ENCODE measurements at regions not wholly inside any gene's neighbourhood (a gene's known extent, or its start where the extent isn't known, plus 50 kb on each side); places are given as distances from the start of the nearest gene placed in this dataset.

- TF ChIP-seq CTCF (IDR thresholded peaks at IDR 0.05; ENCODE audit: low read depth, low read length, missing control alignments) = no peak
- DNase-seq (ENCODE audit: low read depth) = peak; percentile 34
- in situ Hi-C loops (cut with HindIII; ENCODE audit: low sequenced_read_pairs) = no loop called here
- no peak overlapping the region for H3K4me3 ChIP-seq (ENCODE audit: low read depth, low read length)
Measured at GRCh38 chrX:23246001-23246400, 88.6 kb upstream of the PTCHD1 start.

GRCh38 chrX:23248187-23248586, 86.5 kb upstream of the PTCHD1 start:
- no peak for TF ChIP-seq CTCF (IDR thresholded peaks at IDR 0.05; ENCODE audit: low read depth, low read length, missing control alignments)
- no peak overlapping the region for H3K4me3 ChIP-seq (ENCODE audit: low read depth, low read length)
- in situ Hi-C loops (cut with HindIII; ENCODE audit: low sequenced_read_pairs) = no loop called here
- no peak for DNase-seq (ENCODE audit: low read depth)

GRCh38 chrX:23251043-23251442, 83.6 kb upstream of the PTCHD1 start:
- no peak for TF ChIP-seq CTCF (IDR thresholded peaks at IDR 0.05; ENCODE audit: low read depth, low read length, missing control alignments)
- in situ Hi-C loops (cut with HindIII; ENCODE audit: low sequenced_read_pairs) = no loop called here
- DNase-seq (ENCODE audit: low read depth) = no peak
- H3K4me3 ChIP-seq (ENCODE audit: low read depth, low read length) = no peak overlapping the region

GRCh38 chrX:23263892-23264291, 70.8 kb upstream of the PTCHD1 start:
- in situ Hi-C loops (cut with HindIII; ENCODE audit: low sequenced_read_pairs) = no loop called here
- TF ChIP-seq CTCF (IDR thresholded peaks at IDR 0.05; ENCODE audit: low read depth, low read length, missing control alignments) = no peak
- no peak overlapping the region for H3K4me3 ChIP-seq (ENCODE audit: low read depth, low read length)
- no peak for DNase-seq (ENCODE audit: low read depth)

- TF ChIP-seq CTCF (IDR thresholded peaks at IDR 0.05; ENCODE audit: low read depth, low read length, missing control alignments) = no peak
- no peak overlapping the region for H3K4me3 ChIP-seq (ENCODE audit: low read depth, low read length)
- in situ Hi-C loops (cut with HindIII; ENCODE audit: low sequenced_read_pairs) = no loop called here
- DNase-seq (ENCODE audit: low read depth) = no peak
Measured at GRCh38 chrX:23269923-23270322, 64.7 kb upstream of the PTCHD1 start.

GRCh38 chrX:23271026-23271425, 63.6 kb upstream of the PTCHD1 start:
- TF ChIP-seq CTCF (IDR thresholded peaks at IDR 0.05; ENCODE audit: low read depth, low read length, missing control alignments) = no peak
- H3K4me3 ChIP-seq (ENCODE audit: low read depth, low read length) = no peak overlapping the region
- DNase-seq (ENCODE audit: low read depth) = no peak
- in situ Hi-C loops (cut with HindIII; ENCODE audit: low sequenced_read_pairs) = no loop called here

GRCh38 chrX:23276475-23276874, 58.2 kb upstream of the PTCHD1 start:
- DNase-seq (ENCODE audit: low read depth) = no peak
- no peak overlapping the region for H3K4me3 ChIP-seq (ENCODE audit: low read depth, low read length)
- no peak for TF ChIP-seq CTCF (IDR thresholded peaks at IDR 0.05; ENCODE audit: low read depth, low read length, missing control alignments)
- in situ Hi-C loops (cut with HindIII; ENCODE audit: low sequenced_read_pairs) = no loop called here

Data from astrocyte of the cerebellum (primary cell).